HG03520 (cell line): ENCODE measurements at regions not wholly inside any gene's neighbourhood (a gene's known extent, or its start where the extent isn't known, plus 50 kb on each side); places are given as distances from the start of the nearest gene placed in this dataset.
"Not testable (repeated sequence)": the region's sequence is repeated elsewhere in the genome, so short reads cannot be mapped to it uniquely, and the experiment has no call there.

Experiments used
- ATAC-seq: cut with Tn5 transposase; IDR thresholded peaks from one replicate; pipeline ENCODE4 v1.9.1; 2021; ENCODE audit warnings: mild to moderate bottlenecking, moderate library complexity; ENCODE audit not compliant: unreplicated experiment

DNA sequence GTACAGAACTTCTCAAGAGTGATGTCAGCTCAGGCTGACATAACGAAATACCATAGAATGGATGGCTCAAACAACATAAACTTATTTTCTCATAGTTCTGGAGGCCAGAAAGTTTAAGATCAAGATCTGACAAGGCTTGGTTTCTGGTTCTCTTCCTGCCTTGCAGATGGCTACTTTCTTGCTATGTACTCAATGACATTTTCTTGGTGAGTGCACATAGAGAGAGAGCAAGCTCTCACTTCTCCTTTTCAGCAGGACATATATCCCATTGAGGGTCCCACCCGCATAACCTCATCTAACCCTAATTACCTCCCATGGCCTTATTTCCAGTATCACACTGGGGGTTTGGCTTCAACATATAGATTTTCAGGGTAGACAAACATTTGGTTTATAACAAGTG is 1072.1 kb downstream of the PLOD2 start:
- peak; percentile 69 for ATAC-seq

DNA sequence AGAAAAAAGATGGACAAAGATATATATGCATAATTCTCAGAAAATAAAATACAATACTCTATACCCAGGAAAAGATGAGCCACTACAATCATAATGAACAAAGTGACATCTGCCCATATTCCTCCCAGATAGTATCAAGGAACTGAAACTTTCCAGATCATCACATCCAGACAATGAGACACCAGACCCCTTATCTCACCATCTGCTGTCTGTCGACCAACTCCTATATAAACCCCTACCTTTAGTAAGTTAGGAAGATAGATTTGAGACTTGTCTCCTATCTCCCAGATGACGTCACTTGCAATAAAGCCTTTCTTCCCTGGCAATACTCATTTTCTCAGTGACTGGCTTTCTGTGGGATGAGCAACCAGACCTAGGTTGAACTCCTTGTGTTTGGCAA is 1071.6 kb downstream of the PLOD2 start:
- ATAC-seq = peak; percentile 15

DNA sequence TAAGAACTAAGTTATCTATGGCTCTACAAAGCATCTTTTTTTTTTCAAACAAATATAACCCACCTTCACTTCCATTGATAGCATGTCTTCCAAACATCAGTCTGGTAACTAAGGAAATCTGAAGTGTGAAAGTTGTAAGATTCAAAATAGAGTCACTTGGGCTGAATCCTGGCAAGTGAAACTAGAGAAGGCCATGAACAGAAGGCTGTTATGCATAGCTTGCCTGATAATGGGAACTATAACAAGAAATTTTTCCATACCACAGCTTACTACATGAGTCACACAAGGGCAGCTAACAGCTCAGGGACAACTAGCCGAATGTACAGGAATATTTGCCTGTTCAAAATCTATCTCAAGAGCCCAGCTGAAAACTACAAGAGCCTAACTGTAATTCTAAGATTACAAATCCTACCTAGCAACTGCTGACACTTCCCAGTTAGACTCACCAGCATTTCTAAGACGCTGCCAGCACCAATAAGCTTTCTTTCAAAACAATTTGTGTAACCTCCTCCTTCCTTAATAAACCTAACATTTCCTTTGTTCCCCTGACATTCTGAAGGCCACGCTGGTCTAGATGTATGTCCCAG is 1066.5 kb downstream of the PLOD2 start:
- ATAC-seq = peak; percentile 96

DNA sequence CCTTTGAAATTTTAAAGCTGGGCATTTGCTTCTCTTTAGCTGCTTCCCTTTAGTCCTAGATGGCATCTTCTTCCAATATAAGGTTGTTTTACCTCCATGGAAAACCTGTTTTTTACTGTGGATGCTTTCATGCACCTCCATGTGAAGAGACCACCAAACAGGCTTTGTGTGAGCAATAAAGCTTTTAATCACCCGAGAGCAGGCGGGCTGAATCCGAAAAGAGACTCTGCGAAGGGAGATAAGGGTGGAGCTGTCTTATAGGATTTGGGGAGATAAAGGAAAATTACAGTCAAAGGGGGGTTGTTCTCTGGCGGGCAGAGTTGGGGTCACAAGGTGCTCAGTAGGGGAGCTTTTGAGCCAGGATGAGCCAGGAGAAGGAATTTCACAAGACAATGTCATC is 1049.8 kb downstream of the PLOD2 start:
- not testable (repeated sequence) for ATAC-seq

DNA sequence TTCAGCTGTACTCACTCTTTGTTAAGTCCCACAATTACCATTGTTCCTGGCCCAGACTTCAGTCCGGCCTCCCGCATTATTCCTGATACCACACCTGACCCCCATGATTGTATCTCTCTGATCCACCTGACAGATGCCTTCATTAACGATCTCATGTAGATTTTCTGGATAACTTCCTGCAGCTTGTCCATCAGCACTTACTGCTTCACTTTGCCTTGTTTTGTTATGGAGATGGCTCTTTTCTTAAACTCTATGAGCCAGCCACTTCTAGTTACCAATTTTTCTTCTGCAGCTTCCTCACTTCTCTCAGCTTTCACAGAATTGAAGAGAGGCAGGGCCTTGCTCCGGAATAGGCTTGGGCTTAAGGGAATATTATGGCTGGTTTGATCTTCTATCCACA is 1044.2 kb downstream of the PLOD2 start:
- no peak for ATAC-seq

DNA sequence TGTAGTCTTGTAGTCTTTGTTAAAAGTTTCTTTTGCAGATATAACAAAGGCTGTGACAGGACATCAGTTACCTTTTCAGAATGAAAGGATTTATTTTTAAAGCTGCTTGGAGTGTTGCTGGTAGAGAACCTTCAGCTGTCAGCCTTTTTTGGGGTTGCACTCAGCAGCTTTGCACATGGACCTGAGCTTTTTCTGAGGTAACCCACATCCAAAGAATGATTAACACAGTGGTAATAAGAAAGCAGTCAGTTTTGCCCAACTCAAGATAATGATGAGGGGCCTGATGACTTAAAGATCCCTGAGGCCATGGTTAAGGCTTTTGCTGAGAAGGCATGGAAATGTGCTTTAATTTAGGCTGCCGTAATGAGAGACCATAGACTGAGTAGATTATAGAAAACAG is 1042.7 kb downstream of the PLOD2 start:
- ATAC-seq = no peak

DNA sequence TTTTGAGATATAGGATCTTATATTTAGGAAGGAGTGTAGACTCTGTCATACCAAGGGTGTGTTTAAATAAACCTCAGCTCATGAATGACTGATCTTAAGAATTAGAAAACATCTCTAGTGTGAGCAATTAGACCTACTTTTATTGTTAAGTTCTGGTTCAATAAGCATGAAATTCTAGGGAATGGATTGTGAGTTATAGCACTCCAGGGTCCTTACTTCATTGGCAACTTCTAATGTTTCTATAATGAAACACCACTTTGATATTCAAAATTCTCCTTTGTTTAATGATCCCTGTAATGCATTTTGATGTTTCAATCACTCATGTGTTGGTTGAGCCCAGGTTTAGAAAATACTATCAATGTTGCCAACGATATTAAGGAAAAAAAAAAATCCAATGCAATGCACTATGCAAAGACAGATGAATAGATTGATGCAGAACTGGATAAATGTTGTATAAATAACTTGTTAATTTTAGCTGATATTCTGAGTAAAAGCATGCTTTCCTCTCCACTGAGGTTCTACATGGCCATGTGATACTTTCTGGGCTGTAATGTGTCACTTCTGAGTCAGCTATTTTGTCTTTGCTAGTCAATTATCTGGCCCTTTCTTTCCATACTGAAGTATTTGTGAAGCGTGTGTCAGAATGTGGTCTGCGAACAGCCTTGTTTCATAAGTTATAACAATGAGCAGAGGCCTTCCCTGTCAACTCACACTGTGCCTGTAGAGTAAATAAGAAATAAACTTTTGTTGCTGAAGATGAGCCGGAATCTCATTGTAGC is 1035.9 kb downstream of the PLOD2 start:
- no peak for ATAC-seq

DNA sequence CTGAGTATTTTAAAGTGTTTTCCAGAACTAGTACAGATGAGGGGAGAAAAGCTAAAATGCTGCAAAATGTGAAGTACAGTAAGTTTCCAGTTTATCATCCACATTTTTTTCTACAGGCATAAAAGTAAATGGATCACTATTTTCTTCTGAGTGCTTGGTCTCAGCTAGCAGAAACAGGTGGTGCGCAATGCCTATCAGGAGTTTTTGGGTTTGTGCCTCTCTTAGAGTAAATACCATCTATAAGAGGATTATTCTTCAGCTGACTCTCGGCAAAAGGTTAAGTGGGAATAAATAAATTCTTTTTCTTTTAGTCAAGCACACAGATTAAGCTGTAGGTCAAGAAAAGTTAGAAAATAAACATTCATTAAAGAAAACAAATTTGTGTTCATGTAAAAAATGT is 1027.7 kb downstream of the PLOD2 start:
- no peak for ATAC-seq

DNA sequence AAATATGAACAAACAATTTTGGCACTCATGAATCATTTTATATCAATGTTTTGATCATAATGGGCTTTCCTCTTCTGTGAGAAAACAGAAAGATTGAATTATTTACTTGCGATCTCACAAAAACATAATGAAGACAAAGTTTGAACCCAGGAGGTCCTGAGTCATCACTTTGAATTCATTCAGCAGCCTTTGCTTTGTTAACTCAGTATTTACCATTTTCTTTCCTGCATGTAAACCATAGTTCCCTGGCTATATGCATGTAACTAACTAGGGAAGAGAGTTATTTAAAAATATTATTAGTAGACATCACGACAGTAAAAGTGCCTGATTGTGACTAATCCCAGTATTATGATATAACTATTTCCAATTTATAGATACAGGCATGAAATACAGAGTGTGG is 1026.2 kb downstream of the PLOD2 start:
- no peak for ATAC-seq

DNA sequence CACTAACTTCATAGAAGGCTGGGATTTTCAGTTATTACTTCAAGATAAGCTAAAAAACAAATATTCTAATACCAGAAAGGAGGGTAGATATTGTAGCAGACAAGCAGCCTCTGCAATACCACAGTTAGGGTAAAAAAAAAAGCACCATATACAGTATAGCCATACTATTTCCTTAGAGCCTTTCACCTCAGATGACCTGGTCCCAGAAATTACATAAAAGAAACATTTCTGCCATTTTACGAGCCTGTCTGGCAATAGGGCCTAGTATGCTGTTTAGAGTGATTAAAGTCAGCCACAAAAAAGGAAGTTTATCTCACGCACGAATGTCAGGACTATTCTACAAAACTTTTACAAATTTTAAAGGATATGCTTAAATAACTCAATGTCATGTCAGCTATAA is 1016.6 kb downstream of the PLOD2 start:
- no peak for ATAC-seq

DNA sequence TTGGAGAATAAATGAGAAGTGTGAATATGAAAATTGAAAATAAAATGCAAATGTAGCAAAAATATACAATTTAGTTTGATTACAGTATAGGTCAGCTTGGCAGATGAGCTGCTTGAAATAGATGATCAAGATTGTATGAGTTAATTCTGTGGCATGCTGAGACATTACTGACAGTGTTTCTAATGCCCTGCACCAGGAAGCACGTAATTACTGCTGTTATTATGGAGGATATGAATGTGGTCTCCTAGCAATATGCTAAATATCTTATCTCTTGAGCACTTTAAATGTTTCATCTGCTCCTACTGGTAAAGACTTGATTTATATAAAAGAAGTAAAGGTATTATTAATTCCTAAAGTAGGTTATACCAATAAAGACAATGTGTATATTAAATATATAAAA is 1015.5 kb downstream of the PLOD2 start:
- ATAC-seq = no peak

DNA sequence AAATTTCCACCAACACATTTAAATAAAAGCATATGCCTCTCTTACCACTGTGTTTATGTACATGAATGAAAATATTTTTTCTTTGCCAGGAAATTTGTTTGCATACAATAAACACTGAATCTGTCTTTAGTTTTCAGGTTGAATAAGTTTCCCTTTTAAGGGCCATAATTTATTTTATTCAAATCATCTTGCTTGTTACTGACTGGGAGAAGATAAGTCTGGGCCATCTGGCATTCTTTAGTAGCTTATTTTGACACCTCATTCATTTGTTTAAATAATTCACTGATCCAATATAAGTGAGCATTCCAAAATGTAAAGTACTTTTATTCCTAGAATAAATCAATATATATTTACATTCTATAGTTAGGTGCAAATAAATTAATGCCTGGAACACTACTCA is 1001.3 kb downstream of the PLOD2 start:
- no peak for ATAC-seq

DNA sequence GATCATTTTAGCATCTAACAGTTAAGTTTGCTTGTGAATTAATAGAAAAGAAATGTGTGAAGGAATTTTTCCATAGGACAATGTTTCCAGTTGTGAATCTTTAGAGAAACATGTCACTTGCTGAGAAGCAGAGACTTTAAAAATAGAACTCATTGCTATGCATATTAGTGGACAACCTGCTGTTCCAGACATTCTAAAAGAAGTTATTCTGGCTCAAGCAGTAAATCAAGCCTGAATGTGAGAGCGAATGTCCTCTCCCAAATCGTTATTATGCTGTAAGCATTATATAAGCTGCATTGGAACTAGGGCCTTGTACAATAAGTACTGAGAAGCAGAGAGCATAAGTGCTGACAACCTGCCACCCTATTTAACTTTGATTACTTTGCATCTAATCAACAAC is 990.9 kb downstream of the PLOD2 start:
- no peak for ATAC-seq

DNA sequence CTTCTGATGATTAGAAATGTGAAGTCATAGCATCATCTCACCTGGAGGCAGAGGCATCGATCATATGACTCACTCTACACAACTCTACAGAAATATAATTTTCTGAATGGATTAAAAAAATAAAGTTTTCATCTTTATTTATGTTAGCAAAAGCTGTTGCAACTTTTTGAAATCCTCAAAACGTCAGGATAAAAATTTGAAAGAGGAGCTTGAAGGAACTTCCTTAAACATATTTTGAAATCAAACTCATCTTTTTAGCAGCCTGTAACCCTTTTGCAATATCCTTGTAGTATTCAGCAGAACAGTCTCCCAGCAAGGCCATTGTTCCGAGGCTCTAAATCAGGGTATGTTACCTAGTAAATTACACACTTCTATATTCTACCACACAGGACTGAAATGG is 985.4 kb downstream of the PLOD2 start:
- no peak for ATAC-seq

DNA sequence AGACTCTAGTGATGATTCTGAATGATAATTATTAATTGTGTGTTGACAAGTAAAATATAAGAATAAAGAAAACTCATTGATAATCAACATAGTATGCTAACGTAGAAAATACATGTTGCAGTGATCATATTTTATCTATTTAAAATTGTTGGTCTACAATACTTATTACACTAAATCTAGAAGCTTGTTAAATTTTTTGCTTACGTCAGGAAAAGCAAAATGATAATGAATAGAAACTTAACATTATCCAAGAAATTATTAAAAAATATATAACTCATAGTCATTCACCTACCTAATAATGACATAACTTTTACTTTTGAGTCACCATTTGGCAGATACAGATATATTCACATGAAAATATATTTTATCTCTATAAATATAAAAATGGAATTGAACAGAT is 984.1 kb downstream of the PLOD2 start:
- ATAC-seq = no peak

DNA sequence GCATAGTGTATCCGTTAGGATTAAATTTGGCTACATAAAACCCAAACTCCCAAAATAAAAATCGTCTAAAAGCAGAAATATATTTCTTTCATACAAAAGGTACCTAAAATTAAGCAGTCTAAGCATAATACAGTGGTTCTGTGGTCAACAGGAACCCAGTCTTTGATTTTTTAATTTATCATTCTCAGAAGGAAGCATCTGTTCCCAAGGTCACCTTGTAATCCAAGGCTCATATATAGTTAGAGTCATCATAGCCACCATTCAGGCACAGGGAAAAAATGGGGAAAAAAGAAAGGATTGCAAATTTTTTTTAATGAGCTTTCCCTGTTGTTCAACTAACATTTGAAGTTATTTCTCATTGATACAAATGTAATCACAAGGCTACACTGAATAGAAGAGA is 983.2 kb downstream of the PLOD2 start:
- ATAC-seq = no peak

DNA sequence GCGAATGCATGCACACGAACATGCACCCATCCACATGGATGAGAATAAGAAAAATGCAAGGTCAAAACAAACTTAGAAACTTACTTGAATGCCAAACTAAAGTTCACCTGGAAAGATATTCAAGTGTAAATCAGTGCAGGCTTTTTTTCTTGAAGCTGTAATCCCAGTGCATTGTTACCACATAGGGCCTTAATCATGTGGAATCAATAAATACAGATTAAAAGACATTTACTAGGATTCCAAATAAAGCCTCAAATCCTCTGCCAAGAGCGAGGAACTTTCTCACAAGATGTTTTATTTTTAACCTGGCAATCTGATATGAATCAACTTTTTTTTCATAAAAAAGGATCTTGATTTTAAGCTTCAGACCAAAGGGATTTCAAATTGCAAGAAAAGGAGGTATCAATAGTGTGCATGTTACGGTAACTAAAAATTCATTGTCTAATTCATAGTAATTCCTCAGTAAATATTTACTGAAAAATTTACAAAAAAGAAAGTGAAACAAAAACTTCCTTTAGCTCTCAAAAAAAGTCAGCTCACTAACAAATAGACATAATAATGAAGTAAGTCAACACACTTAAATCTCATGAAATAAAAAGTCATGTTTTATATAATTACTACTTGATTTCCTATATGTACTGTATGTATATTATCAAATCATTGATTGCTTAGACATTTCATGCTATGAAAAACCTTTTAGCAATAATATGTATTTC is 978.6 kb downstream of the PLOD2 start:
- ATAC-seq = no peak

DNA sequence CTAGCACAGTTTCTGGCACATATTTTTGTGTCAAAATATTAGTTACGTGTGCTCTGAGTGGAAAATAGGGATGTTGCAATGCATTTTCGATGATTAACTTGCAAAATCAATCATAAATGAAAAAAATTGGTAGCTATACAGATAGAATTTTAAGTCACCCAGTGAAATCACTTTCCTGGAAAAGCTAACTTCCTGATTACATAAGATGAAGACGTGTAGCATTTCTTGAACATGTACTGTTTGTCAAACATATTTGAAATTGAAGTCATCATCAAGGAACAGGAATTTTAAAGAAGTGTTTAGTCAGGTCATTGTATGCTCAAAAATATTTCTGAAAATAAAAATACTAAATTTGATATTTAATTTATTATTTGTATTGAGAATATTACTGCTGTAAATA is 977.7 kb downstream of the PLOD2 start:
- no peak for ATAC-seq

DNA sequence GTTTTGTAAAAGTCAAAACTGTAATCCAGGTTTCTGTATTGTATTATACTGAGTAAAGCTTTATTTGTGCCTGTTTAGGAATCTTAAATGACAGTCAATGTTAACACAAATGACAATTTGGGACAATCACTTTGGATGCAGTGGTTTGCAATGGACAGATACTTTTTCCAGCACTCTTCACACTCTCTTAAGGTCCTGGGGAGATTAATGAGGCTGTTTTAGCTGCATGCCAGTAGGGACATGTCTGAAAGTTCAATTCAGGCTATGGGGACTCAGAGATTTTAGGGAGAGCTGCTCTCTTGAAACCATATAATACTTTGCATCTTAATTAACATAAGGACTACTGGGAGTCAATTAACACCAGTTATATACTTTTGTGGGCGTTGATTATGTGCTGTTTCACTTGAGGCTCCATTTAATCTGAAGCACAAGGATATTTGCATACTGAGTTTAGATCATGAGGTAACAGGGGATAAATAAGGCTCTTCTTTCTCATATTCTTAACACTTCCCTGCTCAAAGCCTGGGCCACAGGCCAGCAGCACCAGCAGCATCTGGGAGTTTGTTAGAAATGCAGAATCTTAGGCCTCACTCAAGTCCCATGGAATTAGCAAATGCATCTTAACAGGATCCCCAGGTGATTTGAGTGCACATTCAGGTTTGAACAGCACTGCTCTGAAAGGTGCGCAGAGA is 972.8 kb downstream of the PLOD2 start:
- no peak for ATAC-seq

DNA sequence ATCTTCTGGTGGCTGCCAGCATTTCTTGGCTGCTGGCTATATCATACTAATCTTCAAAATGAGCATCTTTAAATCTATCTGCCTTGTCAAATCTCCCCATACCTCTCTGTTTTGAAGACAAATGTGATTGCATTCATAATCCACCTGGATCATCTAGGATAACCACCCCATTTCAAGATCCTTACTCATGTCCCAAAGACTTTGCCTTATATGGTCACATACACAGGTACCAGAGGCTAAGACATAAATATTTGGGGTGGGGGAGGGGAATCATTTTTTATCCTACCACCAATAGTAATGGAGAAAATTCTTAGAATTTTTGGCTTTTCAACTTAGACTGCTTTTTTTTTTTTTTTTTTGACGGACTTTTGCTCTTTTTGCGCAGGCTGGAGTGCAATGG is 970.8 kb downstream of the PLOD2 start:
- no peak for ATAC-seq

DNA sequence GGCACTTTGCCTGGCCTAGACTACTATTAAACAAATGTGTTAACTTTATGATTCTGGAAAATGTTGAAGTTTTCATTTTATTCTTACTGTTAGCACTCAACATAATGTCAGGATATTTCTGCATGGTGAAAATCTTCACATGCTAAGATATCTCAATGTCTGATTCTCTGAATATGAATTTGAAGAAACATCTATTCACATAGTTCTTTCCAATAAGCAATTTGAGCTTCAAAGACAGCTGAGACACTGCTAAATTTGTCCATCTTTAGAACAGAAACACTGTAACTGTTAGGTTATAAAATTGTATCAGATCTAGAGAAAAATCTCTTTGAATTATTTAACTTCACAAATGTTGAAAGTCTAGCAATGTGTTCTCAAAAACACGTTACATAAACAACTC is 970.2 kb downstream of the PLOD2 start:
- no peak for ATAC-seq

DNA sequence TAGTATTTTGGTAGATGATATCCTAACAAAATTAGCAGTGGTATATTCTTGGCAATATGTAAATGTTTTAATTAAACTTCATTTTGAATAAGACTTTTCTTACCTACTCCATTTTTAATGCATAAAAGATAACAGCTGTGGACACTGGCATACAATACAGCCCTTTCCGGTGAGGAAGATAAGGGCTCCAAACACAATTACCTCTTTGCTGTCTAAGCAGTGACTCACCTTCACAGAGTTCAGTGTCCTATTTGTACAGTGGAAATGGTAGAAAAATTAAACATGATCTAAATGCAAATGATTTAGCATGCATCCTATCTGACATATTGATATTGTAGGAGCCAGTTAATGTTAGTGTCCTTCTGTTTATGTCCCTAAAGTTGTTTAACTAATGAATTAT is 969.4 kb downstream of the PLOD2 start:
- ATAC-seq = no peak
